OCI-LY7 (cell line): ENCODE measurements at regions not wholly inside any gene's neighbourhood (a gene's known extent, or its start where the extent isn't known, plus 50 kb on each side); places are given as distances from the start of the nearest gene placed in this dataset.

Source experiments
- BruUV-seq: library from RNA; stranded (reverse); fragments of 400-500 nt; replicated peaks from 2 replicates; lab custom pipeline; 2021; lab: Mats Ljungman, UMichigan
- CTCF ChIA-PET: fragments of 300-600 bp; sonication (Branson Sonifier 250); formaldehyde crosslinking; loops from one replicate; lab custom pipeline; 2022; ENCODE audit warnings: antibody characterized with exemption; ENCODE audit not compliant: unreplicated experiment; lab: Charles Lee
- POLR2A ChIA-PET: fragments of 300-600 bp; sonication (Branson Sonifier 250); formaldehyde crosslinking; loops from one replicate; lab custom pipeline; 2022; ENCODE audit warnings: antibody characterized with exemption; lab: Charles Lee
- DNase-seq: peaks from one replicate; pipeline ENCODE4 v3.0.0-alpha.2; 2015; ENCODE audit warnings: low spot score
- H2AFZ ChIP-seq: fragments of 200-600 bp; sonication (generic), shearing (Covaris generic); 2 replicates; pipeline ENCODE4 v1.6.1; 2014; ENCODE audit warnings: mild to moderate bottlenecking, antibody characterized with exemption, low read length, moderate library complexity
- H3K27ac ChIP-seq: fragments of 200-600 bp; sonication (generic); 2 replicates; pipeline ENCODE4 v1.5.1; 2014; ENCODE audit warnings: mixed run types, low read depth, mild to moderate bottlenecking, moderate library complexity, low read length, inconsistent platforms; ENCODE audit not compliant: poor library complexity, severe bottlenecking
- H3K36me3 ChIP-seq: fragments of 200-600 bp; sonication (generic); 2 replicates; pipeline ENCODE4 v1.6.1; 2014; ENCODE audit warnings: mild to moderate bottlenecking, antibody characterized with exemption, low read length, moderate library complexity, mixed read lengths; ENCODE audit not compliant: insufficient read depth
- H3K4me1 ChIP-seq: fragments of 200-600 bp; sonication (generic); 2 replicates; pipeline ENCODE4 v1.5.1; 2014; ENCODE audit warnings: mild to moderate bottlenecking, low read length; ENCODE audit not compliant: insufficient read depth, poor library complexity, severe bottlenecking
- H3K4me2 ChIP-seq: fragments of 200-600 bp; sonication (generic); 2 replicates; pipeline ENCODE4 v1.6.1; 2014; ENCODE audit warnings: mild to moderate bottlenecking, low read length
- H3K4me3 ChIP-seq: fragments of 200-600 bp; sonication (generic); 2 replicates; pipeline ENCODE4 v1.5.1; 2014; ENCODE audit warnings: mild to moderate bottlenecking, low read depth, low read length; ENCODE audit not compliant: poor library complexity, severe bottlenecking
- H3K79me2 ChIP-seq: fragments of 200-600 bp; sonication (generic); 2 replicates; pipeline ENCODE4 v1.6.1; 2016; ENCODE audit warnings: low read depth, mild to moderate bottlenecking, low read length, moderate library complexity, mixed read lengths; ENCODE audit not compliant: insufficient read depth
- H3K9me2 ChIP-seq: fragments of 200-600 bp; sonication (generic); 2 replicates; pipeline ENCODE4 v1.6.1; 2016; ENCODE audit warnings: mild to moderate bottlenecking, low read length, mixed read lengths; ENCODE audit not compliant: insufficient read depth
- H3K9me3 ChIP-seq: fragments of 200-600 bp; sonication (generic); 2 replicates; pipeline ENCODE4 v1.6.1; 2014; ENCODE audit warnings: mild to moderate bottlenecking, mixed run types, low read length, mixed read lengths
- H4K20me1 ChIP-seq: fragments of 200-600 bp; sonication (generic); 2 replicates; pipeline ENCODE4 v1.6.1; 2014; ENCODE audit warnings: mild to moderate bottlenecking, antibody characterized with exemption, low read length, moderate library complexity, mixed read lengths; ENCODE audit not compliant: insufficient read depth
- CTCF ChIP-seq: fragments of 200-600 bp; sonication (generic); conservative IDR thresholded peaks from 2 replicates; pipeline ENCODE4 v1.5.1; 2014; ENCODE audit warnings: mild to moderate bottlenecking, antibody characterized with exemption, low read length, moderate library complexity, mixed read lengths
- EZH2phosphoT487 ChIP-seq: fragments of 200-600 bp; sonication (generic); IDR thresholded peaks from 2 replicates; pipeline ENCODE4 v1.6.1; 2018; ENCODE audit warnings: low read depth, borderline replicate concordance, mild to moderate bottlenecking, mixed run types, antibody characterized with exemption, low read length, moderate library complexity, mixed read lengths
- intact Hi-C: fragments of 100-400 bp; cut with micrococcal nuclease; formaldehyde crosslinking; loops from one replicate; pipeline ENCODE4 v1.10.0; 2022; ENCODE audit not compliant: unreplicated experiment

- DNase-seq: no peak
- no peak for TF ChIP-seq CTCF
- TF ChIP-seq EZH2phosphoT487: no peak
- H3K4me1 ChIP-seq: no peaks in the 10 kb centered on the region
- BruUV-seq: no TSS peak
- H3K79me2 ChIP-seq: no peaks in the 10 kb centered on the region
- no peak overlapping the region for H3K4me2 ChIP-seq
- CTCF ChIA-PET: no interaction called here
- H3K9me2 ChIP-seq: no peaks in the 10 kb centered on the region
- no peaks in the 10 kb centered on the region for H4K20me1 ChIP-seq
- POLR2A ChIA-PET: no interaction called here
- H3K36me3 ChIP-seq: no peaks in the 10 kb centered on the region
- no peaks in the 10 kb centered on the region for H3K9me3 ChIP-seq
- H2AFZ ChIP-seq: no peak overlapping the region
- H3K27ac ChIP-seq: no peak overlapping the region
- H3K4me3 ChIP-seq: no peak overlapping the region
- intact Hi-C loops: no loop called here
Measured at GRCh38 chr17:71850812-71851211, 270.0 kb upstream of the SOX9 start.

- TF ChIP-seq EZH2phosphoT487 (no peak), CTCF (no peak)
- CTCF ChIA-PET: no interaction called here
- POLR2A ChIA-PET: interaction anchor here (0.6 kb wide), 1 partner anchor 558 kb away, joined by 3 read pairs; no protein-coding TSS in a partner anchor
- Histone ChIP-seq H3K9me3 (no peaks in the 10 kb centered on the region), H3K36me3 (no peaks in the 10 kb centered on the region), H3K27ac (no peak overlapping the region), H3K79me2 (no peaks in the 10 kb centered on the region), H3K4me1 (no peaks in the 10 kb centered on the region), H3K9me2 (no peaks in the 10 kb centered on the region), H3K4me2 (no peak overlapping the region), H2AFZ (no peak overlapping the region), H4K20me1 (no peaks in the 10 kb centered on the region), H3K4me3 (no peak overlapping the region)
- BruUV-seq: no TSS peak
- no peak for DNase-seq
- intact Hi-C loops: no loop called here
Measured at GRCh38 chr17:71855010-71855409, 265.8 kb upstream of the SOX9 start.

- Histone ChIP-seq H3K4me3 (no peak overlapping the region), H3K4me2 (no peak overlapping the region), H3K27ac (no peak overlapping the region), H3K4me1 (no peaks in the 10 kb centered on the region), H3K79me2 (no peaks in the 10 kb centered on the region), H3K36me3 (no peaks in the 10 kb centered on the region), H4K20me1 (no peaks in the 10 kb centered on the region), H3K9me2 (no peaks in the 10 kb centered on the region), H2AFZ (no peak overlapping the region), H3K9me3 (no peaks in the 10 kb centered on the region)
- CTCF ChIA-PET: no interaction called here
- POLR2A ChIA-PET: interaction anchor here (0.8 kb wide), 1 partner anchor 306 kb away, joined by 3 read pairs; no protein-coding TSS in a partner anchor
- DNase-seq: no peak
- no TSS peak for BruUV-seq
- no peak for TF ChIP-seq CTCF
- no peak for TF ChIP-seq EZH2phosphoT487
- intact Hi-C loops: no loop called here
Measured at GRCh38 chr17:71864755-71865154, 256.1 kb upstream of the SOX9 start.
